Left hindlimb (tissue), 1 donor: ENCODE measurements at regions not wholly inside any gene's neighbourhood (a gene's known extent, or its start where the extent isn't known, plus 50 kb on each side); places are given as distances from the start of the nearest gene placed in this dataset.

ENCODE experiments used
- DNase-seq: peaks from one replicate; pipeline ENCODE4 v3.0.0-alpha.2; 2018

- no peak for DNase-seq
These were observed 113.8 kb upstream of the ARMC2 start for GRCh38 chr6:108734271-108734922.

GRCh38 chr6:108735310-108736001 is 112.8 kb upstream of the ARMC2 start:
- no peak for DNase-seq

- no peak for DNase-seq
These were observed 112.2 kb upstream of the ARMC2 start for GRCh38 chr6:108736002-108736361.

DNA sequence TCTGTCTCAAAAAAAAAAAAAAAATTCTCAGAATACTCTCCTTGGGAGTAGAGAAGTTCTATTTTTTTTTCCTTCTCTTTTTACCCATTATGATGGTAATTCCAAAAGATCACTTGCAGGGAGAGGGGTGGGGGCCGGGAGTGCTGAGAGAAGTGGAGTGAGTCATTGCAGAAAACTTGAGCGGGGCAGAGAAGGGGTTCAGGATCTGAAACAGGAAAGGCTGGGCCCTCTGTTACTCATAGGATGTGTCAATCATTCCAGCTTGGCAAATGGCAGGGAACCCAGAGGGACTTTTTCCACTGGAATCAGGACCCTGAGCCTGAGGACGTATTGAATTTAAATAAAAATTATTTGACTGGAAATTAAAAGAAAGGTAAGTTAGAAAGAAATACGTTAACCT is 111.4 kb upstream of the ARMC2 start:
- DNase-seq = no peak

GRCh38 chr6:108737594-108738546 is 110.4 kb upstream of the ARMC2 start:
- DNase-seq = no peak

- no peak for DNase-seq
These were observed 109.4 kb upstream of the ARMC2 start for GRCh38 chr6:108738684-108739416.

DNA sequence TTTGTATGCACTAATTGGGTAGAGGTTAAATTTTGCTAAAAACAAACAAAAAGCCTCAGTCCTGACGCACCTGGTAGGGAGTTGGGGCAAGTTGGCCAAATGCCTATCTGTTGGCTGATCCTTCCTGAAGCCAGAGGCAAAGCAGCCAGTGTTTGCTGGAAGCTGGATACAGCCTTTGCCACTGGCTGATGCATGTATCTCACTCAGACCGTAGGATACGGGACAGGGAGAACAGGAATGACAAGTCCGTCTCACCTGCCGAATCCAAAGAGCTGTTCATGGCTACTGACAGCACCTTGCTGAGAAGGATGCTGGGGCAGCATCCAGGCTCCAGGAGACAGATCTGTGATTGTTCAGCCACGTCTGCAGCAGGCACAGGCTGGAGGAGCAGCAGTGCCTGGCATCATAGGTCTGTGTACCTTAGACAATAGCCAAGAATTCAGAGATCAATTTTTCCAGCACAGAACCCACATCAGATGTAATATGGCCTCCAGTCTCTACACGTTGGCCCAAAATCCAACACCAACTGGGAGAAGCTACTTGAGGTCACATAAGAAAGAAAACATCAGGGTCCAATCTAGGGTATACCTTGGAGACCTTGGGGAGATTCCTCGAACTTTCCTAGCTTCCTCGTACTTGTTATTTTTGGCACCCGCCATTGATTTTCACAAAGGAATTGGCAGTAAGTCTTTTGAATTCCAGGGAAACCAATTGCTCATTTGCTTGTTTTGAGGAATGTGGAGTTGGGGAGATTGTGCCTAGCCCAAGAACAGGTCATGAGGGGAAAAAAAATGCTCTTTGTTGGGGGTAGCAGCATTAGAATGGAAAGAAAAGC is 108.5 kb upstream of the ARMC2 start:
- no peak for DNase-seq

DNA sequence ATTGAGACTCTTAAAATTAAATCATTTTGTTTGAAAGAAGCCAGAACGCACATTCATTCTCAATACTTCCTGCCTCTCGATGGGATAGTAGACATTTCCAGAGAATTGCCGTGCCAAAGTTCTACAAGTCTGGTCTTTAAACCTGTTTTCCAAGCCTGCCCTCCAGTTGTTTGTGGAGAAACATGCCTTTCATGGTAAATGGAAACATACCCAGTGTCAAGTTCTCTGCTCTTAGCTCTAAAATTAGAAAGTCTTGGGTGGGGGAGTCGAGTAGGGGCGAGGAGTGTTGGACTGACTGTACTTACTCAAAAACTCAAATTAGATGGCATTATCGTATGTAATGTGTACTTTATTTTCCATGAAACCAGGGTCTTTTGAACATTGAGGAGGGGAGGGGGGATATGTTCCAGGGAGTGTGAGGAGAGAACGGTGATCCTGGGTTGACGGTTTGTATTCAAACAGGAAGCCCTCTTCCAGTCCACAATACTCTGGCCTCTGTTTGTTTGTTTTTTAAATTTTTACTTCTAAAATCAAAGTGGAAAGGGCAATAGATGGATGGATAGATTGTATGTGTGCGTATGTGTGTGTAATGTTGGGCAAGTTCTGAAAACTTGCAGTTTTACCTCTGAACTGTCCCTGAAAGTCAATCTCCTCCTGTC is 106.8 kb upstream of the ARMC2 start:
- DNase-seq = no peak

DNA sequence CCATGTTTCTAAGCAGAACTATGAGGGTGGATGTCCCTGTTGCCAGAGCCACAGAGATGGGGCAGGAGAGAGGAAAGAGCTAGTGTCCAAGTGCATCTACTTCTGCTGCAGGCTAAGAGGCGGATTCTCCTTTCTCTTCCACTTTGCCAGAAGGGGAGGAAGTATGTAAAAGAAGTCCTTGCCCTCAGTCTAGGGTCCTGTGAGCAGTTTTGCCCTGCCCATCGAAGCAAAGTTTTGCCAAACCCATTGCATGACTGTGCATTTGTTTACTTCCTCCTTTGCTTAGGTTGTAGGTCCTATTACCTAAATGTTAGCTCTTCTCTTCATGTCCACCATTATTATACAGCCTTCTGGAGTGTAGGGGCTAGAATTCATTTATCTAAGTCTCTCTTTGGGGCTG is 106.2 kb upstream of the ARMC2 start:
- DNase-seq = no peak

- DNase-seq = no peak
These were observed 103.8 kb upstream of the ARMC2 start for GRCh38 chr6:108744244-108744972.

GRCh38 chr6:108744996-108745395 is 103.2 kb upstream of the ARMC2 start:
- DNase-seq = no peak

- no peak for DNase-seq
These were observed 102.4 kb upstream of the ARMC2 start for GRCh38 chr6:108745664-108746336.

- DNase-seq = no peak
These were observed 101.9 kb upstream of the ARMC2 start for GRCh38 chr6:108746366-108746765.

DNA sequence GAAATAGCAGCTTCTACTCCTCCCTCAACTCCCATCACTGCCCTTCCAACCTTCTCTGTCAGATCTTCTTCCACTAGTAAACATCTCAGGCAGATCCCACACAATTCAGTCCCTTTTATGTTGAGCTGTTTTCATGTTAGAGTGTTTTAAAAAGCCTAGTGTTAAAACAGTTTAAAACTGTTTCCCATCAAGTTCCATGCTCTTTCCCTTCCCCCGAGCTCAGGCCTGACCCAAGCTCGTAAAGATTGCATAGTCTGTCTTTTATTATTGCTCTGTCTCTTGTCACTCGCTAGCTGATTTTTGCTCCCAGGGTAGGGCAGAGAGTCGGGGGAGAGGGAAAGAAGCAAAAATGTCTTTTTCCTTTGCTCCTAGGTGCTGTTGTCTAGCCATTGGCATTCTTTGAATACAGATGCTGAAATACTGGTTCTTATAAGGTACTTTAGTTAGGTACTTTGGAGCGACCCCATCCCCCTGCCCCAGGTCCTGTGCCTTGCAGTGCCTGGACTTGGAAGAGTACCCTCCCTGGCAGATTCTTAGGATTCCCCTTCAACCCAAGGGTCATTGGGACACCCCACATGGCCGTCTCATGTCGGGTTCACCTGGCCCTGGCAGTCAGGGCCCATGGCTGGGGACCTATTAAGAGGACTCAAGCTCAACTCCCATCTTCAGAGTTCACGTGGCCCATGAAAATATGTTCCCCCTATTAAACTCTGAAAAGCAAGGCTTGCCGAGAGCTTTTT is 101.2 kb upstream of the ARMC2 start:
- no peak for DNase-seq

DNA sequence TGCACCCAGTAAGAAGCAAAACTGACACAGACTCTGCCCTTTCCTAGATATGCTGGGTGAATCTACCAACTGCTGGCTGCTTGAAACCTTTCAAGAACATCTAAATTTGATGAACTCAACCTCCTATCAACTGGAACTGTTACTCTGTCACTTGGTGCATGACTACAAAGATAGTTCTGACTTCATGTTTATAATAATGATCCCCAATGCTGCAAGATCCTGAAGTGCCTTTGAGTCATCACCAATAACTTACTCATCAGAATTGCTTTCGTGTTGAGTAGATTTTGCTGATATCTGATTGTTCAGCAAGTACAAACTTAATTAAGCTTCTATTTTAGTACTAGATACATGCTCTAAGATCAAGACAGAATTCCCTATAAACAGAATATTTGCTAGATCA is 100.2 kb upstream of the ARMC2 start:
- DNase-seq = no peak

- DNase-seq = no peak
These were observed 99.3 kb upstream of the ARMC2 start for GRCh38 chr6:108748959-108749358.

DNA sequence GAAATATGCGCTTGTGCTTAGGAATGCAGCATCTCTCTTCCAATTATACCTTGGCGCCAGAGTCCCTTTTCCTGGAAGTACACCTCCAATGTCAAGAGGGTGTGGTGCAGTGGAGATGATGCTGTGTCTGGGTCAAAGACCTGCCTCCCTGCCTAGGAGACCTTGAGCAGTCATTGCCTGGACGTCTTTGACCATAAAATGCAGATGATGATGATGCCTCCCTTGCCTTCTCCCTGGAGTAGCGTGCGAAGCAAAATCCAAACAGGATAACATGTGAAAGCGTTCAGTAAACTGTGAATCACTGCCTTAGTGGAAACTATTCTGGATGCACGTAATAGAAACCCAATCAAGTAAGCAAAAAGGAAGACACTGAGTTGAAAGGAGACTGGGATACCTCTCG is 97.4 kb upstream of the ARMC2 start:
- DNase-seq = no peak

GRCh38 chr6:108751282-108751681 is 96.9 kb upstream of the ARMC2 start:
- no peak for DNase-seq
